SK-N-MC (cell line): ENCODE measurements at regions not wholly inside any gene's neighbourhood (a gene's known extent, or its start where the extent isn't known, plus 50 kb on each side); places are given as distances from the start of the nearest gene placed in this dataset.

Experiments
- EZH2 ChIP-seq: fragments of 200-600 bp; sonication (generic); IDR thresholded peaks from one replicate; pipeline ENCODE4 v1.6.1; 2017; ENCODE audit warnings: antibody characterized with exemption
- FOXP2 ChIP-seq: optimal IDR thresholded peaks from 2 replicates; pipeline ENCODE3; 2011; ENCODE audit warnings: mild to moderate bottlenecking, moderate library complexity; ENCODE audit not compliant: insufficient read depth; ENCODE audit errors: extremely low read length, control extremely low read depth
- POLR2AphosphoS5 ChIP-seq: IDR thresholded peaks from 2 replicates; pipeline ENCODE4 v1.6.1; 2012; ENCODE audit warnings: mild to moderate bottlenecking, low read depth, low read length, borderline replicate concordance

GRCh38 chr2:66686755-66687154, 251.8 kb downstream of the MEIS1 start:
- TF ChIP-seq POLR2AphosphoS5, result no peak; the same call in 1 of the 2 replicates
- TF ChIP-seq EZH2, result no peak
- no peak for TF ChIP-seq FOXP2
